CD4-positive, alpha-beta T cell (primary cell): ENCODE measurements at regions not wholly inside any gene's neighbourhood (a gene's known extent, or its start where the extent isn't known, plus 50 kb on each side); places are given as distances from the start of the nearest gene placed in this dataset.

ENCODE experiments used
- ATAC-seq: fragments of 200-7000 bp; cut with Tn5 transposase; one replicate; pipeline ENCODE4 v1.10.0; 2022; ENCODE audit warnings: mild to moderate bottlenecking; ENCODE audit not compliant: poor library complexity
- CTCF ChIA-PET: fragments of 350-600 bp; sonication (Branson Sonifier 250); formaldehyde crosslinking; loops from one replicate; lab custom pipeline; 2021; ENCODE audit warnings: antibody characterized with exemption, inconsistent platforms; lab: Charles Lee
- POLR2A ChIA-PET: fragments of 350-600 bp; sonication (Branson Sonifier 250); formaldehyde crosslinking; loops from one replicate; lab custom pipeline; 2021; ENCODE audit warnings: antibody characterized with exemption, inconsistent platforms; lab: Charles Lee
- DNase-seq, 14 experiments: peaks; one replicate each; pipeline ENCODE4 v3.0.0-alpha.2; 2013 to 2020; ENCODE audit warnings: mixed read lengths in 2 of 14
- H3K27ac ChIP-seq, 2 donors: one replicate each; pipeline versions ENCODE4 v1.5.1 to v1.7.0; 2013; ENCODE audit warnings: low read length in 2 of 2, low read depth in 1 of 2, mild to moderate bottlenecking in 1 of 2
- H3K27me3 ChIP-seq, 2 experiments: 1 replicate in 1 of 2; 2 replicates in 1 of 2; pipeline versions ENCODE4 v1.6.1 to v1.7.0; 2013; ENCODE audit warnings: low read length in 2 of 2, control low read depth in 1 of 2, mild to moderate bottlenecking in 1 of 2, moderate library complexity in 1 of 2; ENCODE audit not compliant: insufficient read depth in 2 of 2, control insufficient read depth in 1 of 2
- H3K36me3 ChIP-seq: one replicate; pipeline ENCODE4 v1.6.1; 2013; ENCODE audit warnings: low read length, control low read depth; ENCODE audit not compliant: insufficient read depth
- H3K4me1 ChIP-seq: one replicate; pipeline ENCODE4 v1.6.1; 2013; ENCODE audit warnings: low read length, control low read depth; ENCODE audit not compliant: insufficient read depth
- H3K4me3 ChIP-seq: one replicate; pipeline ENCODE4 v1.5.1; 2013; ENCODE audit warnings: mild to moderate bottlenecking, low read length, moderate library complexity
- H3K9me3 ChIP-seq, 2 experiments: 1 replicate in 1 of 2; 2 replicates in 1 of 2; pipeline versions ENCODE4 v1.6.1 to v1.7.0; 2013; ENCODE audit warnings: low read length in 2 of 2, mild to moderate bottlenecking in 2 of 2, control low read depth in 1 of 2, moderate library complexity in 1 of 2; ENCODE audit not compliant: control insufficient read depth in 1 of 2, insufficient read depth in 1 of 2
- H3K27ac Mint-ChIP-seq: one replicate; pipeline ENCODE4 v1.8.0; 2020; ENCODE audit warnings: mixed read lengths
- H3K27me3 Mint-ChIP-seq: one replicate; pipeline ENCODE4 v1.8.0; 2021; ENCODE audit warnings: mixed read lengths
- H3K36me3 Mint-ChIP-seq: one replicate; pipeline ENCODE4 v1.8.0; 2021; ENCODE audit warnings: low read depth, mixed read lengths
- H3K4me1 Mint-ChIP-seq: one replicate; pipeline ENCODE4 v1.8.0; 2021; ENCODE audit warnings: low read depth, mixed read lengths
- H3K4me3 Mint-ChIP-seq: one replicate; pipeline ENCODE4 v1.8.0; 2020; ENCODE audit warnings: mild to moderate bottlenecking, mixed read lengths
- H3K9me3 Mint-ChIP-seq: one replicate; pipeline ENCODE4 v1.8.0; 2020; ENCODE audit warnings: mixed read lengths
- CTCF ChIP-seq: fragments of 200-600 bp; IDR thresholded peaks from one replicate; pipeline ENCODE4 v1.8.0; 2022; ENCODE audit warnings: antibody characterized with exemption, mild to moderate bottlenecking
- intact Hi-C, 2 experiments: fragments of 100-400 bp; cut with DNase I in 1 of 2; cut with micrococcal nuclease in 1 of 2; formaldehyde crosslinking; loops; one replicate each; pipeline versions ENCODE4 v1.15.1 to v1.9.0; 2023 to 2025; cut with DNase I, micrococcal nuclease

GRCh38 chr2:43021791-43022509 lies 204.5 kb downstream of the ZFP36L2 start:
- Mint-ChIP-seq H3K27me3 (no peaks in the 10 kb centered on the region), H3K4me1 (peaks cover 28% of the 10 kb centered on the region), H3K4me3 (no peak overlapping the region), H3K9me3 (peaks cover 2% of the 10 kb centered on the region), H3K27ac (no peak overlapping the region), H3K36me3 (no peaks in the 10 kb centered on the region)
- POLR2A ChIA-PET = no interaction called here
- peaks cover 0 to 20% of the 10 kb centered on the region in 2 experiments for H3K9me3 ChIP-seq
- H3K4me1 ChIP-seq = peaks cover 18% of the 10 kb centered on the region
- H3K27ac ChIP-seq = no peak overlapping the region
- no peak overlapping the region for H3K4me3 ChIP-seq
- H3K27me3 ChIP-seq = no peaks in the 10 kb centered on the region
- intact Hi-C loops = no loop called here
- no peak for TF ChIP-seq CTCF
- ATAC-seq (no peak), DNase-seq (no peak)
- H3K36me3 ChIP-seq = no peaks in the 10 kb centered on the region
- CTCF ChIA-PET = no interaction called here

DNA sequence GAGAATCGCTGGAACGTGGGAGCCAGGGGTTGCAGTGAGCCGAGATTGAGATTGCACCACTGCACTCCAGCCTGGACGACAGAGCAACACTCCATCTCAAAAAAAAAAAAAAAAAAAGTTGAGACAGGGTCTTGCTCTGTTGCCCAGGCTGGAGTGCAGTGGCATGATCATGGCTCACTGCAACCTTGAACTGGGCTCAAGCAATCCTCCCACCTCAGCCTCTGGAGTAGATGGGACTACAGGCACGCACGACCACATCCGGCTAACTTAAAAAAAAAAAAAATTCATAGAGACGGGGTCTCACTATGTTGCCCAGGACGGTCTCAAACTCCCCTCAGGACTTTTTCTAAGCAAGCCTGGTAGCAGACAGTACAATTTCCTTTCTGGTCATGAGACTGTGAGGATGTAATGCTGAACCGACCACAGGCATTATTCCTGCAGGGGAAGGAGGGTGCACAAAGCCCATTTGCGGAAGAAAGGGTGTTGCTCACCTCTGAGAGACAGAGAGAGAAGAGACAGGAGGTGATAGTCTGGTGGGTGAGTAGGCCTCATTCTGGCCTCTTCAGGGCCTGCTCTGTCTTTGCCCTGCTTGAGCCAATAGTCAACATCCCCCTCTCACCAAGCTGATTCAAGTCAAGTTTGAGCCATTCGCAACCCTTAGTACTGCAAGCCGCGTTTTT lies 205.3 kb downstream of the ZFP36L2 start:
- no peak overlapping the region for H3K27ac ChIP-seq
- ChIA-PET POLR2A (no interaction called here), CTCF (no interaction called here)
- intact Hi-C loops = no loop called here
- Mint-ChIP-seq H3K9me3 (peaks cover 2% of the 10 kb centered on the region), H3K27ac (no peak overlapping the region), H3K4me1 (peaks cover 23% of the 10 kb centered on the region), H3K36me3 (no peaks in the 10 kb centered on the region), H3K27me3 (no peaks in the 10 kb centered on the region), H3K4me3 (no peak overlapping the region)
- no peak for TF ChIP-seq CTCF
- peaks cover 18% of the 10 kb centered on the region for H3K4me1 ChIP-seq
- ATAC-seq (no peak), DNase-seq (no peak)
- no peak overlapping the region for H3K4me3 ChIP-seq
- H3K27me3 ChIP-seq = no peaks in the 10 kb centered on the region
- no peaks in the 10 kb centered on the region for H3K36me3 ChIP-seq
- peaks cover 0 to 20% of the 10 kb centered on the region in 2 experiments for H3K9me3 ChIP-seq

DNA sequence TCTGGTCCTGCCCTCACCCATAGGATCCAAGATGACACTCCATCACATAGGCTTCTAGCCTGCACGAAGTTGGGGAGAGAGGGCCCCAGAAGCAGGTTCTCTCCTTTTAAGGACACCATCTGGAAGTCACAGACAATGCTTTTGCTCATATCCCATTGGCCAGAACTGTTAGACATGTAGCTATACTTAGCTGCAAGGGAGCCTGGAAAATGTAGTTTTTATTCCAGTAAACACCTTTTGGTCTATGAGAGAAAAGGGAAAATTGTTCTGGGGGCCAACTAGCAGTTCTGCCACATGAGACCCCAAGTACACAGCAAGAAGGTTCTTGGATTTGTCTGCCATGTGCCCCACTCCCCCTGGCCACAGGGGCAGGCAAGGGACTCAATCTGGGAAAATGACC lies 206.1 kb downstream of the ZFP36L2 start:
- Histone ChIP-seq H3K36me3 (no peaks in the 10 kb centered on the region), H3K27me3 (no peaks in the 10 kb centered on the region), H3K9me3 (peaks cover 0 to 20% of the 10 kb centered on the region in 2 experiments), H3K4me3 (no peak overlapping the region), H3K27ac (no peak overlapping the region), H3K4me1 (peaks cover 16% of the 10 kb centered on the region)
- no peaks in the 10 kb centered on the region for H3K27me3 Mint-ChIP-seq
- H3K36me3 Mint-ChIP-seq = no peaks in the 10 kb centered on the region
- no peak overlapping the region for H3K4me3 Mint-ChIP-seq
- H3K9me3 Mint-ChIP-seq = peaks cover 2% of the 10 kb centered on the region
- H3K4me1 Mint-ChIP-seq = peaks cover 16% of the 10 kb centered on the region
- ChIA-PET POLR2A (no interaction called here), CTCF (no interaction called here)
- intact Hi-C loops = no loop called here
- TF ChIP-seq CTCF = no peak
- ATAC-seq (no peak), DNase-seq (no peak)
- H3K27ac Mint-ChIP-seq = no peak overlapping the region
